ENCODE measurements at regions not wholly inside any gene's neighbourhood (a gene's known extent, or its start where the extent isn't known, plus 50 kb on each side); places are given as distances from the start of the nearest gene placed in this dataset.

GRCh38 chr12:64955746-64956145, 131.3 kb downstream of the TBC1D30 start:
- Mint-ChIP-seq H3K27ac (no peak overlapping the region), H3K4me3 (no peak overlapping the region), H3K9me3 (peaks cover 0 to 1% (median 0%) of the 10 kb centered on the region in 7 donors), H3K36me3 (no peaks in the 10 kb centered on the region), H3K27me3 (ENCODE audit: low read depth in 3 of 3) (peaks cover 14 to 43% (median 17%) of the 10 kb centered on the region in 3 donors), H3K4me1 (no peaks in the 10 kb centered on the region)
- Histone ChIP-seq H3K4me1 (ENCODE audit: control insufficient read depth in 1 of 2, insufficient read depth in 2 of 2, low read length in 2 of 2) (no peaks in the 10 kb centered on the region), H3K4me3 (replicated peaks in 1 of 3; ENCODE audit: low read depth in 2 of 3, low read length in 3 of 3) (no peak overlapping the region), H3K36me3 (replicated peaks in 1 of 2; ENCODE audit: control insufficient read depth in 1 of 2, insufficient read depth in 2 of 2, low read length in 2 of 2) (no peaks in the 10 kb centered on the region), H3K4me2 (replicated peaks; ENCODE audit: extremely low read depth, low read length, poor library complexity, severe bottlenecking) (no peak overlapping the region), H3K79me2 (ENCODE audit: insufficient read depth, low read length) (no peaks in the 10 kb centered on the region), H4K20me1 (ENCODE audit: insufficient read depth, low read length) (no peaks in the 10 kb centered on the region), H2AFZ (ENCODE audit: insufficient read depth, low read depth, low read length, poor library complexity, severe bottlenecking) (no peak overlapping the region), H3K27me3 (ENCODE audit: control insufficient read depth in 2 of 2, insufficient read depth in 2 of 2, low read length in 2 of 2) (peaks cover 11 to 26% of the 10 kb centered on the region in 2 donors), H3K9me3 (replicated peaks in 1 of 2; ENCODE audit: control insufficient read depth in 1 of 2, insufficient read depth in 1 of 2, low read length in 2 of 2) (no peaks in the 10 kb centered on the region), H3K9ac (ENCODE audit: insufficient read depth, low read length, poor library complexity, severe bottlenecking) (no peak overlapping the region), H3K27ac (ENCODE audit: low read depth in 1 of 2, low read length in 2 of 2) (no peak overlapping the region)
- intact Hi-C loops (cut with micrococcal nuclease): no loop called here
- TF ChIP-seq, protein P1, sequence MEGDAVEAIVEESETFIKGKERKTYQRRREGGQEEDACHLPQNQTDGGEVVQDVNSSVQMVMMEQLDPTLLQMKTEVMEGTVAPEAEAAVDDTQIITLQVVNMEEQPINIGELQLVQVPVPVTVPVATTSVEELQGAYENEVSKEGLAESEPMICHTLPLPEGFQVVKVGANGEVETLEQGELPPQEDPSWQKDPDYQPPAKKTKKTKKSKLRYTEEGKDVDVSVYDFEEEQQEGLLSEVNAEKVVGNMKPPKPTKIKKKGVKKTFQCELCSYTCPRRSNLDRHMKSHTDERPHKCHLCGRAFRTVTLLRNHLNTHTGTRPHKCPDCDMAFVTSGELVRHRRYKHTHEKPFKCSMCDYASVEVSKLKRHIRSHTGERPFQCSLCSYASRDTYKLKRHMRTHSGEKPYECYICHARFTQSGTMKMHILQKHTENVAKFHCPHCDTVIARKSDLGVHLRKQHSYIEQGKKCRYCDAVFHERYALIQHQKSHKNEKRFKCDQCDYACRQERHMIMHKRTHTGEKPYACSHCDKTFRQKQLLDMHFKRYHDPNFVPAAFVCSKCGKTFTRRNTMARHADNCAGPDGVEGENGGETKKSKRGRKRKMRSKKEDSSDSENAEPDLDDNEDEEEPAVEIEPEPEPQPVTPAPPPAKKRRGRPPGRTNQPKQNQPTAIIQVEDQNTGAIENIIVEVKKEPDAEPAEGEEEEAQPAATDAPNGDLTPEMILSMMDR (IDR thresholded peaks at IDR 0.05): no peak
- DNase-seq: no peak

DNA sequence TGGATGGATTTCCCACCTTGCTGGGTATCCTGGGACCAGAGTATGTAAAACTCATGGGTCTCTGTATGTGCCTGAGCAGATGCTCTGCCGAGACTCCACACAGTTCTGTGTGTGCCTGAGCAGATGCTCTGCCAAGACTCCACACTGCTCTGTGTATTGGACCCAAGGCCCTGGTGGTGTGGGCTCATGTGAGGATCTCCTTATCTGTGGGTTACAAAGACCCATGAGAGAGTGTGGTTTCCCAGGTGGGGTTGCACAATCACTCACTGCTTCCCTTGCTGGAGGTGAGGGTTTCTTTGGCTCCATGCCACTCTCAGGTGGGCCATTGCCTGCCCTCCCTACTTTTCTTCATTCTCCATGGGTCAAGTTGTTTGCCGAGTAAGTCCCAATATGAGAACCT, 141.5 kb downstream of the TBC1D30 start:
- H3K4me1 Mint-ChIP-seq: no peaks in the 10 kb centered on the region

More for the DNA sequence above, 141.5 kb downstream of the TBC1D30 start:
- Histone ChIP-seq H3K79me2 (ENCODE audit: insufficient read depth, low read length) (no peaks in the 10 kb centered on the region), H3K4me3 (replicated peaks in 1 of 3; ENCODE audit: low read depth in 2 of 3, low read length in 3 of 3) (no peak overlapping the region), H3K4me1 (ENCODE audit: control insufficient read depth in 1 of 2, insufficient read depth in 2 of 2, low read length in 2 of 2) (no peaks in the 10 kb centered on the region), H3K27me3 (ENCODE audit: control insufficient read depth in 2 of 2, insufficient read depth in 2 of 2, low read length in 2 of 2) (no peaks in the 10 kb centered on the region), H2AFZ (ENCODE audit: insufficient read depth, low read depth, low read length, poor library complexity, severe bottlenecking) (no peak overlapping the region), H3K27ac (ENCODE audit: low read depth in 1 of 2, low read length in 2 of 2) (no peak overlapping the region), H3K9ac (ENCODE audit: insufficient read depth, low read length, poor library complexity, severe bottlenecking) (no peak overlapping the region), H4K20me1 (ENCODE audit: insufficient read depth, low read length) (no peaks in the 10 kb centered on the region), H3K36me3 (replicated peaks in 1 of 2; ENCODE audit: control insufficient read depth in 1 of 2, insufficient read depth in 2 of 2, low read length in 2 of 2) (no peaks in the 10 kb centered on the region), H3K4me2 (replicated peaks; ENCODE audit: extremely low read depth, low read length, poor library complexity, severe bottlenecking) (no peak overlapping the region), H3K9me3 (replicated peaks in 1 of 2; ENCODE audit: control insufficient read depth in 1 of 2, insufficient read depth in 1 of 2, low read length in 2 of 2) (peaks cover 5 to 12% of the 10 kb centered on the region in 2 donors)
- DNase-seq: no peak
- Mint-ChIP-seq H3K9me3 (peaks cover 10 to 21% (median 13%) of the 10 kb centered on the region in 7 donors), H3K36me3 (no peaks in the 10 kb centered on the region), H3K27me3 (ENCODE audit: low read depth in 3 of 3) (peaks cover 12 to 21% (median 13%) of the 10 kb centered on the region in 3 donors), H3K27ac (no peak overlapping the region), H3K4me3 (no peak overlapping the region)
- WGBS (ENCODE audit: insufficient coverage): 43% methylated on average over 1 of the region's 2 CpGs
- intact Hi-C loops (cut with micrococcal nuclease): no loop called here
- TF ChIP-seq, protein P1 (IDR thresholded peaks at IDR 0.05): no peak
